SKM-1 treated with dmso at 0.1 percent for 144 hours (cell line): ENCODE measurements at regions not wholly inside any gene's neighbourhood (a gene's known extent, or its start where the extent isn't known, plus 50 kb on each side); places are given as distances from the start of the nearest gene placed in this dataset.

Source experiments
- DNase-seq: peaks from one replicate; lab custom pipeline; 2025; ENCODE audit not compliant: unreplicated experiment; lab: John Stamatoyannopoulos, UW

- DNase-seq = no peak
These were observed 86.0 kb upstream of the VEPH1 start for GRCh38 chr3:157589211-157589610.

- no peak for DNase-seq
These were observed 85.3 kb upstream of the VEPH1 start for GRCh38 chr3:157588386-157589060.

GRCh38 chr3:157586293-157586692 is 83.1 kb upstream of the VEPH1 start:
- DNase-seq = no peak

GRCh38 chr3:157585386-157585785 is 82.2 kb upstream of the VEPH1 start:
- no peak for DNase-seq

- DNase-seq = no peak
These were observed 79.4 kb upstream of the VEPH1 start for GRCh38 chr3:157582637-157582973.

- peak; percentile 6 for DNase-seq
These were observed 78.9 kb upstream of the VEPH1 start for GRCh38 chr3:157581956-157582636.

- no peak for DNase-seq
These were observed 78.2 kb upstream of the VEPH1 start for GRCh38 chr3:157581371-157581770.

- DNase-seq = no peak
These were observed 75.0 kb upstream of the VEPH1 start for GRCh38 chr3:157578181-157578580.

GRCh38 chr3:157574531-157574930 is 71.3 kb upstream of the VEPH1 start:
- no peak for DNase-seq

GRCh38 chr3:157573780-157574378 is 70.7 kb upstream of the VEPH1 start:
- no peak for DNase-seq

- no peak for DNase-seq
These were observed 70.1 kb upstream of the VEPH1 start for GRCh38 chr3:157573281-157573680.

- peak; percentile 38 for DNase-seq
These were observed 69.5 kb upstream of the VEPH1 start for GRCh38 chr3:157572559-157573270.

- no peak for DNase-seq
These were observed 63.4 kb upstream of the VEPH1 start for GRCh38 chr3:157566596-157566995.

- no peak for DNase-seq
These were observed 56.2 kb upstream of the VEPH1 start for GRCh38 chr3:157559401-157559800.
